RWPE2 (cell line): ENCODE measurements at regions not wholly inside any gene's neighbourhood (a gene's known extent, or its start where the extent isn't known, plus 50 kb on each side); places are given as distances from the start of the nearest gene placed in this dataset.

Experiments
- ATAC-seq: fragments of 200-7000 bp; cut with Tn5 transposase; 3 replicates; pipeline ENCODE4 v1.9.1; 2021; ENCODE audit warnings: low read depth
- DNase-seq: peaks from one replicate; pipeline ENCODE4 v3.0.0-alpha.2; 2020; ENCODE audit warnings: low spot score
- H3K27ac ChIP-seq: fragments of 450-650 bp; 2 replicates; pipeline ENCODE4 v1.5.1; 2017; ENCODE audit warnings: mild to moderate bottlenecking; ENCODE audit not compliant: poor library complexity, severe bottlenecking
- H3K27me3 ChIP-seq: fragments of 250-450 bp; sonication (Bioruptor Pico); 2 replicates; pipeline ENCODE4 v1.5.1; 2021; ENCODE audit warnings: mild to moderate bottlenecking, moderate library complexity; ENCODE audit not compliant: insufficient read depth, poor library complexity, severe bottlenecking
- H3K36me3 ChIP-seq: fragments of 250-450 bp; sonication (Bioruptor Pico); 2 replicates; pipeline ENCODE4 v1.5.1; 2020; ENCODE audit warnings: low read depth, mild to moderate bottlenecking, moderate library complexity
- H3K4me1 ChIP-seq: fragments of 250-450 bp; sonication (Bioruptor Pico); 2 replicates; pipeline ENCODE4 v1.5.1; 2021; ENCODE audit warnings: mild to moderate bottlenecking, moderate library complexity; ENCODE audit not compliant: insufficient read depth, poor library complexity, severe bottlenecking
- H3K4me3 ChIP-seq: fragments of 250-450 bp; sonication (Bioruptor Pico); 2 replicates; pipeline ENCODE4 v1.5.1; 2021; ENCODE audit warnings: mild to moderate bottlenecking, moderate library complexity; ENCODE audit not compliant: severe bottlenecking
- H3K9me3 ChIP-seq: fragments of 250-450 bp; sonication (Bioruptor Pico); 2 replicates; pipeline ENCODE4 v1.5.1; 2021; ENCODE audit warnings: mild to moderate bottlenecking, moderate library complexity; ENCODE audit not compliant: severe bottlenecking
- TF ChIP-seq, protein P1 (sequence below): fragments of 450-650 bp; IDR thresholded peaks from one replicate; pipeline ENCODE4 v1.5.1; 2017; ENCODE audit warnings: mild to moderate bottlenecking, moderate library complexity; ENCODE audit not compliant: poor library complexity, severe bottlenecking

GRCh38 chr5:129853588-129853987 is 50.7 kb upstream of the CHSY3 start:
- no peaks in the 10 kb centered on the region for H3K27me3 ChIP-seq
- H3K4me1 ChIP-seq, result peaks cover 11% of the 10 kb centered on the region
- H3K27ac ChIP-seq, result no peak overlapping the region
- H3K4me3 ChIP-seq, result no peak overlapping the region
- TF ChIP-seq, protein P1, sequence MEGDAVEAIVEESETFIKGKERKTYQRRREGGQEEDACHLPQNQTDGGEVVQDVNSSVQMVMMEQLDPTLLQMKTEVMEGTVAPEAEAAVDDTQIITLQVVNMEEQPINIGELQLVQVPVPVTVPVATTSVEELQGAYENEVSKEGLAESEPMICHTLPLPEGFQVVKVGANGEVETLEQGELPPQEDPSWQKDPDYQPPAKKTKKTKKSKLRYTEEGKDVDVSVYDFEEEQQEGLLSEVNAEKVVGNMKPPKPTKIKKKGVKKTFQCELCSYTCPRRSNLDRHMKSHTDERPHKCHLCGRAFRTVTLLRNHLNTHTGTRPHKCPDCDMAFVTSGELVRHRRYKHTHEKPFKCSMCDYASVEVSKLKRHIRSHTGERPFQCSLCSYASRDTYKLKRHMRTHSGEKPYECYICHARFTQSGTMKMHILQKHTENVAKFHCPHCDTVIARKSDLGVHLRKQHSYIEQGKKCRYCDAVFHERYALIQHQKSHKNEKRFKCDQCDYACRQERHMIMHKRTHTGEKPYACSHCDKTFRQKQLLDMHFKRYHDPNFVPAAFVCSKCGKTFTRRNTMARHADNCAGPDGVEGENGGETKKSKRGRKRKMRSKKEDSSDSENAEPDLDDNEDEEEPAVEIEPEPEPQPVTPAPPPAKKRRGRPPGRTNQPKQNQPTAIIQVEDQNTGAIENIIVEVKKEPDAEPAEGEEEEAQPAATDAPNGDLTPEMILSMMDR, result no peak
- no peaks in the 10 kb centered on the region for H3K36me3 ChIP-seq
- DNase-seq, result no peak
- no peak for ATAC-seq
- H3K9me3 ChIP-seq, result no peaks in the 10 kb centered on the region
